K562 (cell line): ENCODE measurements at regions not wholly inside any gene's neighbourhood (a gene's known extent, or its start where the extent isn't known, plus 50 kb on each side); places are given as distances from the start of the nearest gene placed in this dataset.

Source experiments
- CSDE1 ChIP-seq, 2 experiments: fragments of 450-650 bp; IDR thresholded peaks; 2 replicates each; pipeline ENCODE4 v1.6.1; 2016; ENCODE audit warnings: mild to moderate bottlenecking in 1 of 2
- E2F1 ChIP-seq: sonication (generic); formaldehyde crosslinking; IDR thresholded peaks from 2 replicates; pipeline ENCODE4 v1.8.1; 2023; ENCODE audit warnings: mild to moderate bottlenecking, missing genetic modification reagents, moderate library complexity
- EGR1 ChIP-seq: fragments of 450-650 bp; conservative IDR thresholded peaks from 2 replicates; pipeline ENCODE4 v1.6.1; 2017; ENCODE audit warnings: mild to moderate bottlenecking
- FOXK1 ChIP-seq: sonication (generic); formaldehyde crosslinking; IDR thresholded peaks from 2 replicates; pipeline ENCODE4 v1.8.0; 2022; ENCODE audit warnings: missing genetic modification reagents, mild to moderate bottlenecking, borderline replicate concordance
- GATAD2B ChIP-seq: fragments of 450-650 bp; IDR thresholded peaks from 2 replicates; pipeline ENCODE4 v1.6.1; 2017; ENCODE audit warnings: mild to moderate bottlenecking, borderline replicate concordance
- KDM5B ChIP-seq: fragments of 200-600 bp; sonication (generic); IDR thresholded peaks from 2 replicates; pipeline ENCODE4 v1.6.1; 2012; ENCODE audit warnings: low read depth, mild to moderate bottlenecking, moderate library complexity, low read length, control low read depth, inconsistent platforms; ENCODE audit not compliant: insufficient replicate concordance
- MCM5 ChIP-seq: fragments of 450-650 bp; IDR thresholded peaks from 2 replicates; pipeline ENCODE4 v1.6.1; 2016; ENCODE audit warnings: low read depth
- MEF2D ChIP-seq: conservative IDR thresholded peaks from 2 replicates; pipeline ENCODE4 v1.6.1; 2016; ENCODE audit warnings: low read depth, missing genetic modification characterization, missing compliant biosample characterization
- NFXL1 ChIP-seq: fragments of 450-650 bp; formaldehyde crosslinking; IDR thresholded peaks from 2 replicates; pipeline ENCODE4 v1.4.0; 2021; ENCODE audit warnings: mild to moderate bottlenecking
- RNF2 ChIP-seq: sonication (generic); IDR thresholded peaks from 2 replicates; pipeline ENCODE4 v1.6.1; 2016
- SP2 ChIP-seq: IDR thresholded peaks from 2 replicates; pipeline ENCODE4 v1.6.1; 2011; ENCODE audit warnings: mild to moderate bottlenecking, low read depth, low read length, moderate library complexity; ENCODE audit not compliant: poor library complexity, severe bottlenecking; ENCODE audit errors: extremely low read depth
- ZNF717 ChIP-seq: fragments of 250-450 bp; sonication (Bioruptor Pico); IDR thresholded peaks from 2 replicates; pipeline ENCODE4 v1.5.0; 2021

DNA sequence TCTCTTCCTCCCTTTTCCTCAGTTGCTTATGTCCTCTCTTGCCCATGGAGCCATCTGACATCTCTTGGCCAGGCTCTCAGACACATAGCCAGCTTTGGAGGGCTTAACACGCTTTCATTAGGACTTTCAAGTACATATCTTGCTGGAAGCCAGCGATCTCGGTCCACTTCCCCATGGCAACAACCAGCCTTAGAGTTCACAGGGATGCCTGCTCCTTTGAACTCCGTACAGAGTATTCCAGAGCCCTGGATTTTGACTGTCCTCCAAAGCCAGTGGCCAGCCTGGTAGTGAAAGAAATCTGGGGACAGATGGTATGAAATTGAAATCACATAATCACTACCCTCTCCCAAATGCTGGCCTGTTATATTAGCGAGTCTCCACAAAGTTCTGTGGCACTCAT is 370.5 kb upstream of the NPVF start:
- TF ChIP-seq ZNF717 (no peak), GATAD2B (no peak), KDM5B (no peak), FOXK1 (CRISPR knock-in tag) (no peak), EGR1 (no peak), MEF2D (tag) (no peak), SP2 (no peak), NFXL1 (CRISPR knock-in tag) (no peak), MCM5 (no peak), E2F1 (CRISPR knock-in tag) (no peak), CSDE1 (IDR thresholded peaks at IDR 0.05) (no peak), RNF2 (no peak)
